Chondrocyte (in vitro differentiated cells): ENCODE measurements at regions not wholly inside any gene's neighbourhood (a gene's known extent, or its start where the extent isn't known, plus 50 kb on each side); places are given as distances from the start of the nearest gene placed in this dataset.

Experiments used
- DNase-seq: peaks from one replicate; pipeline ENCODE4 v3.0.0; 2021; ENCODE audit warnings: mixed read lengths, low spot score
- H3K27ac Mint-ChIP-seq: one replicate; pipeline ENCODE4 v1.8.0; 2021; ENCODE audit warnings: mild to moderate bottlenecking, moderate library complexity, mixed read lengths; ENCODE audit not compliant: unreplicated experiment
- H3K27me3 Mint-ChIP-seq: 2 replicates; pipeline ENCODE4 v1.8.0; 2021; ENCODE audit warnings: low read depth, mixed read lengths
- H3K36me3 Mint-ChIP-seq: 2 replicates; pipeline ENCODE4 v1.8.0; 2021; ENCODE audit warnings: low read depth, mixed read lengths
- H3K4me1 Mint-ChIP-seq: 2 replicates; pipeline ENCODE4 v1.8.0; 2021; ENCODE audit warnings: low read depth, mild to moderate bottlenecking, mixed read lengths
- H3K4me3 Mint-ChIP-seq: one replicate; pipeline ENCODE4 v1.8.0; 2021; ENCODE audit warnings: mild to moderate bottlenecking, moderate library complexity, mixed read lengths; ENCODE audit not compliant: unreplicated experiment
- H3K9me3 Mint-ChIP-seq: 2 replicates; pipeline ENCODE4 v1.8.0; 2021; ENCODE audit warnings: low read depth, mixed read lengths
- TF ChIP-seq, protein P1 (sequence below): fragments of 200-600 bp; sonication (generic); IDR thresholded peaks from 2 replicates; pipeline ENCODE4 v1.5.0; 2021; ENCODE audit warnings: antibody characterized with exemption, mild to moderate bottlenecking, moderate library complexity

DNA sequence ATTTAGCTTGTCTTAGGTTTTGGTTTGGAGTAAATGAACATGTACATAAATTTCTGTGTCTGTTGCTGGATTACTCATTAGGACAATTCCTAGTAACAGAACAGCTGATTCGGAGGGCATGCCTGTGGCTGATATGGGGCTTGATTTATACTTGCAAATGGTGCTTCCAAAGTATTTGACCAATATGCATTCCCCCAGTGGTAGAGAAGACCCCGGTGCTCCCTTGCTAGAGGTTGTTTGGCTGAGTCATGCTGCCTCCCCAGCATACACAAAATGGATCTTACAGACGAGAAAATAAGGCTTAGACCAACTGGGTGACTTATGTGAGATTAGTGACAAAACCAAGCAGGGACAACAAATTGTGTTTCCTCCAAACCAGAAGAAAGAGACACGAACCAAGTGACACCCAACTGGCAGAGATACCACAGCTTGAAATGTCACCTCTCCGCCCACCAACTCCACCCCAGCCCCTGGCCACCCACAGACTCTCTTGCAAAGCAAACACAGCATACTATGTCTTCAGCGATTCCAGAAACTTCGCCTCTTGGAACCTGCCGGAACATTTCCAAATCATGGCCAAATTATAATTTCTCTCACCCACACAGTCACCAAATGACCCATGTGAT is 75.9 kb upstream of the ETS2 start:
- no peak for DNase-seq
- peaks cover 19% of the 10 kb centered on the region for H3K4me1 Mint-ChIP-seq
- no peak overlapping the region for H3K4me3 Mint-ChIP-seq
- H3K9me3 Mint-ChIP-seq = peaks cover 14% of the 10 kb centered on the region
- TF ChIP-seq, protein P1, sequence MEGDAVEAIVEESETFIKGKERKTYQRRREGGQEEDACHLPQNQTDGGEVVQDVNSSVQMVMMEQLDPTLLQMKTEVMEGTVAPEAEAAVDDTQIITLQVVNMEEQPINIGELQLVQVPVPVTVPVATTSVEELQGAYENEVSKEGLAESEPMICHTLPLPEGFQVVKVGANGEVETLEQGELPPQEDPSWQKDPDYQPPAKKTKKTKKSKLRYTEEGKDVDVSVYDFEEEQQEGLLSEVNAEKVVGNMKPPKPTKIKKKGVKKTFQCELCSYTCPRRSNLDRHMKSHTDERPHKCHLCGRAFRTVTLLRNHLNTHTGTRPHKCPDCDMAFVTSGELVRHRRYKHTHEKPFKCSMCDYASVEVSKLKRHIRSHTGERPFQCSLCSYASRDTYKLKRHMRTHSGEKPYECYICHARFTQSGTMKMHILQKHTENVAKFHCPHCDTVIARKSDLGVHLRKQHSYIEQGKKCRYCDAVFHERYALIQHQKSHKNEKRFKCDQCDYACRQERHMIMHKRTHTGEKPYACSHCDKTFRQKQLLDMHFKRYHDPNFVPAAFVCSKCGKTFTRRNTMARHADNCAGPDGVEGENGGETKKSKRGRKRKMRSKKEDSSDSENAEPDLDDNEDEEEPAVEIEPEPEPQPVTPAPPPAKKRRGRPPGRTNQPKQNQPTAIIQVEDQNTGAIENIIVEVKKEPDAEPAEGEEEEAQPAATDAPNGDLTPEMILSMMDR = no peak
- peaks cover 3% of the 10 kb centered on the region for H3K36me3 Mint-ChIP-seq
- no peaks in the 10 kb centered on the region for H3K27me3 Mint-ChIP-seq
- H3K27ac Mint-ChIP-seq = no peak overlapping the region

- H3K9me3 Mint-ChIP-seq = no peaks in the 10 kb centered on the region
- H3K27me3 Mint-ChIP-seq = no peaks in the 10 kb centered on the region
- H3K4me1 Mint-ChIP-seq = peaks cover 19% of the 10 kb centered on the region
- peak overlapping the region; percentile 67 for H3K27ac Mint-ChIP-seq
- TF ChIP-seq, protein P1 = peak; percentile 97
- peak overlapping the region; percentile 72 for H3K4me3 Mint-ChIP-seq
- DNase-seq = no peak
- no peaks in the 10 kb centered on the region for H3K36me3 Mint-ChIP-seq
These were observed 71.7 kb upstream of the ETS2 start for GRCh38 chr21:38733972-38734546.

GRCh38 chr21:38734646-38735365 is 70.9 kb upstream of the ETS2 start:
- no peak for DNase-seq
- Mint-ChIP-seq H3K4me1 (peaks cover 17% of the 10 kb centered on the region), H3K4me3 (peak overlapping the region; percentile 72), H3K27me3 (no peaks in the 10 kb centered on the region), H3K27ac (no peak overlapping the region), H3K9me3 (no peaks in the 10 kb centered on the region), H3K36me3 (no peaks in the 10 kb centered on the region)
- TF ChIP-seq, protein P1 = no peak

DNA sequence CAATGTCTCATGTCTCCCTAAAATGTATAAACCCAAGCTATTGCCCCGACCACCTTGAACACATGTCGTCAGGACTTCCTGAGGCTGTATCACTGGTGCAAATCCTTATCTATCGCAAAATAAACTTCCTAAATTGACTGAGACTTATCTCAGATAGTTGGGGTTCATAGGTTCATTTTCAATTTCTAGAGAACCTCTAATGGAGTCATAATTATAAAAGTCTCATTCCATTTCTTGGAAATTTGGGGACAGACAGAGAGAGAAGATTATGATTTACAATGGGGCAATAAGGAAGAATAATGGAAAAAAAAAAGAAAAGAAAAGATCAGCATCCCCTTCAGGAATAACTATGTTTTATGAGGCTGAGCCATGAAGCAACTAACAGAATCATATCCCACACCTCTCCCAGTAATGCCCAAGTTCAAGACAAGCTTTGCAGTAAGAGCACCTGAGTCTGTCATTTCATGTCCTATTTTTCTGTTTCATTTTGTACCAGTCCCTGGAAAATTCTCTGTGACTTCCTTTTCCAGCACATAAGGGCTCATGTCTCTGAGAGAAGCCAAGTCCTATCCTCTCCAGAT is 70.0 kb upstream of the ETS2 start:
- no peak overlapping the region for H3K4me3 Mint-ChIP-seq
- TF ChIP-seq, protein P1 = no peak
- no peak for DNase-seq
- H3K27me3 Mint-ChIP-seq = no peaks in the 10 kb centered on the region
- H3K9me3 Mint-ChIP-seq = no peaks in the 10 kb centered on the region
- H3K36me3 Mint-ChIP-seq = no peaks in the 10 kb centered on the region
- H3K27ac Mint-ChIP-seq = no peak overlapping the region
- H3K4me1 Mint-ChIP-seq = peaks cover 12% of the 10 kb centered on the region

DNA sequence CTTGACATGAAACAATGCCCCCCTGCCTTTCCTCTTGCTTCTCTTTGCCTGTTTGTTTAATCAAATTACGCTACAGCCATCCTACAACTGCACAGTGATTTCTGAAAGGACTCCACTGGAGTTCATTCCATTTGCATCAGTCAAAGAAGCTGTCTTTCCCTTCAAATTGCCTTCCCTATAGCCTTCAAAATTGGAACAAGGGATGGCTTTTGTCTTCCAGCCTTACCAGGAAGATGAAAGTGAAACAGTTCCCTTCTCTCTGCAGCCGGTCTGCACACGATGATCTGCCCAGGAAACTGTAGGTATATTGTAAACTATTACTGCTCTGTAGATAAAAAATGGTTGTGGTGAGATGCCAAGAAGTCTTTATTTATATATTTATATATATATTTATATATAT is 65.6 kb upstream of the ETS2 start:
- TF ChIP-seq, protein P1 = no peak
- H3K4me1 Mint-ChIP-seq = peaks cover 3% of the 10 kb centered on the region
- DNase-seq = no peak
- H3K27ac Mint-ChIP-seq = no peak overlapping the region
- no peaks in the 10 kb centered on the region for H3K27me3 Mint-ChIP-seq
- H3K9me3 Mint-ChIP-seq = no peaks in the 10 kb centered on the region
- H3K4me3 Mint-ChIP-seq = no peak overlapping the region
- no peaks in the 10 kb centered on the region for H3K36me3 Mint-ChIP-seq
